Right ventricle myocardium inferior (tissue), 1 donor: ENCODE measurements at regions not wholly inside any gene's neighbourhood (a gene's known extent, or its start where the extent isn't known, plus 50 kb on each side); places are given as distances from the start of the nearest gene placed in this dataset.

Source experiments
- ATAC-seq: fragments of 200-7000 bp; cut with Tn5 transposase; one replicate; pipeline ENCODE4 v1.9.1; 2020; ENCODE audit warnings: mild to moderate bottlenecking, moderate library complexity
- DNase-seq: peaks from one replicate; pipeline ENCODE4 v3.0.0; 2021; ENCODE audit errors: missing footprints
- intact Hi-C: fragments of 100-400 bp; cut with DNase I; formaldehyde crosslinking; loops from one replicate; pipeline ENCODE4 v1.11.0; 2022
- donor health status: DM: no; HTN: yes; CAD: no; lungs with severe emphysema.

- intact Hi-C loops, result loop anchor here (10.0 kb wide), 1 partner anchor 394 kb away; no protein-coding TSS in a partner anchor
- ATAC-seq, result no peak
- no peak for DNase-seq
Observed at GRCh38 chr10:88150339-88150738, 286.9 kb downstream of the PTEN start.

GRCh38 chr10:88152728-88153133 lies 289.3 kb downstream of the PTEN start:
- ATAC-seq (no peak), DNase-seq (no peak)
- intact Hi-C loops, result loop anchor here (10.0 kb wide), 1 partner anchor 392 kb away; no protein-coding TSS in a partner anchor

- ATAC-seq (no peak), DNase-seq (no peak)
- intact Hi-C loops, result loop anchor here (10.0 kb wide), 1 partner anchor 390 kb away; no protein-coding TSS in a partner anchor
Observed at GRCh38 chr10:88154596-88155250, 291.3 kb downstream of the PTEN start.

- ATAC-seq, result no peak
- intact Hi-C loops, result loop anchor here (10.0 kb wide), 1 partner anchor 388 kb away; no protein-coding TSS in a partner anchor
Observed at GRCh38 chr10:88156341-88156740, 292.9 kb downstream of the PTEN start.

GRCh38 chr10:88157981-88158465 lies 294.6 kb downstream of the PTEN start:
- ATAC-seq, result peak; percentile 80
- no peak for DNase-seq
- intact Hi-C loops, result loop anchor here (10.0 kb wide), 1 partner anchor 387 kb away; no protein-coding TSS in a partner anchor

More at GRCh38 chr10:88156341-88156740, 292.9 kb downstream of the PTEN start:
- DNase-seq, result no peak

- ATAC-seq, result no peak
- no peak for DNase-seq
- intact Hi-C loops, result loop anchor here (10.0 kb wide), 1 partner anchor 386 kb away; no protein-coding TSS in a partner anchor
Observed at GRCh38 chr10:88158526-88159122, 295.2 kb downstream of the PTEN start.

GRCh38 chr10:88159127-88159829 lies 295.9 kb downstream of the PTEN start:
- intact Hi-C loops, result loop anchor here (10.0 kb wide), 1 partner anchor 386 kb away; no protein-coding TSS in a partner anchor
- ATAC-seq (no peak), DNase-seq (no peak)

- ATAC-seq, result no peak
- no peak for DNase-seq
- intact Hi-C loops, result no loop called here
Observed at GRCh38 chr10:88161070-88161469, 297.6 kb downstream of the PTEN start.

- no peak for ATAC-seq
- intact Hi-C loops, result no loop called here
- no peak for DNase-seq
Observed at GRCh38 chr10:88161756-88162155, 298.3 kb downstream of the PTEN start.

- intact Hi-C loops, result no loop called here
- ATAC-seq, result no peak
- no peak for DNase-seq
Observed at GRCh38 chr10:88162852-88163251, 299.4 kb downstream of the PTEN start.

- ATAC-seq, result no peak
- no peak for DNase-seq
- intact Hi-C loops, result no loop called here
Observed at GRCh38 chr10:88163572-88163971, 300.1 kb downstream of the PTEN start.

GRCh38 chr10:88164471-88164870 lies 301.0 kb downstream of the PTEN start:
- intact Hi-C loops, result no loop called here
- no peak for ATAC-seq
- no peak for DNase-seq

GRCh38 chr10:88165849-88166271 lies 302.4 kb downstream of the PTEN start:
- intact Hi-C loops, result no loop called here
- ATAC-seq, result no peak
- DNase-seq, result no peak

- DNase-seq, result no peak
- no peak for ATAC-seq
- intact Hi-C loops, result no loop called here
Observed at GRCh38 chr10:88168171-88169036, 305.0 kb downstream of the PTEN start.

GRCh38 chr10:88169037-88169319 lies 305.6 kb downstream of the PTEN start:
- intact Hi-C loops, result no loop called here
- DNase-seq, result no peak
- no peak for ATAC-seq

GRCh38 chr10:88170628-88171027 lies 307.2 kb downstream of the PTEN start:
- ATAC-seq (no peak), DNase-seq (no peak)
- intact Hi-C loops, result no loop called here

- ATAC-seq (no peak), DNase-seq (no peak)
- intact Hi-C loops, result no loop called here
Observed at GRCh38 chr10:88172159-88172558, 308.7 kb downstream of the PTEN start.

GRCh38 chr10:88174391-88174790 lies 311.0 kb downstream of the PTEN start:
- no peak for DNase-seq
- intact Hi-C loops, result no loop called here
- no peak for ATAC-seq

- no peak for DNase-seq
- intact Hi-C loops, result no loop called here
- ATAC-seq, result no peak
Observed at GRCh38 chr10:88178758-88179157, 315.3 kb downstream of the PTEN start.
